HepG2 (cell line): ENCODE measurements at regions not wholly inside any gene's neighbourhood (a gene's known extent, or its start where the extent isn't known, plus 50 kb on each side); places are given as distances from the start of the nearest gene placed in this dataset.

Experiments
- ATAC-seq: fragments of 200-7000 bp; cut with Tn5 transposase; 3 replicates; pipeline ENCODE4 v1.9.1; 2020; ENCODE audit warnings: mild to moderate bottlenecking, moderate library complexity
- BruUV-seq: library from RNA; stranded (reverse); fragments of 400-500 nt; replicated peaks from 2 replicates; lab custom pipeline; 2021; lab: Mats Ljungman, UMichigan
- CTCF ChIA-PET: fragments of 300-600 bp; formaldehyde crosslinking; extraction: SDS; loops from one replicate; lab custom pipeline; 2021; ENCODE audit warnings: low total read pairs, inconsistent platforms, low intra/inter-chr PET ratio; lab: Yijun Ruan, JAX
- POLR2A ChIA-PET: fragments of 350-600 bp; sonication (Branson Sonifier 250); formaldehyde crosslinking; loops from one replicate; lab custom pipeline; 2020; ENCODE audit warnings: antibody characterized with exemption, inconsistent platforms; lab: Yijun Ruan, JAX
- DNase-seq: peaks from one replicate; pipeline ENCODE4 v3.0.0-alpha.2; 2015; ENCODE audit warnings: low spot score
- FAIRE-seq: peaks from 3 replicates; lab custom pipeline; 2011; peaks lifted over from hg19 to GRCh38; lab: Jason Lieb, UNC
- H2AFZ ChIP-seq: one replicate; pipeline ENCODE4 v1.6.1; 2011; ENCODE audit warnings: low read length, inconsistent platforms
- H3K27ac ChIP-seq: fragments of 300-600 bp; 3 replicates; pipeline ENCODE4 v1.8.0; 2011; ENCODE audit warnings: mixed run types, mild to moderate bottlenecking, mixed read lengths, low read length, inconsistent platforms; ENCODE audit not compliant: insufficient read depth; ENCODE audit errors: extremely low read length
- H3K27me3 ChIP-seq, 2 experiments: fragments of 200-600 bp in 1 of 2; 2 replicates in 1 of 2; 3 replicates in 1 of 2; pipeline versions ENCODE4 v1.6.0 to v1.8.0; 2011; ENCODE audit warnings: low read length in 2 of 2, mild to moderate bottlenecking in 2 of 2, moderate library complexity in 2 of 2, inconsistent platforms in 1 of 2; ENCODE audit not compliant: insufficient read depth in 2 of 2, control insufficient read depth in 1 of 2
- H3K36me3 ChIP-seq, 2 experiments: fragments of 200-600 bp in 1 of 2; replicated peaks in 1 of 2; 2 replicates in 1 of 2; 3 replicates in 1 of 2; pipeline versions ENCODE4 v1.5.1 to v1.8.0; 2011; ENCODE audit warnings: low read length in 2 of 2, inconsistent platforms in 1 of 2; ENCODE audit not compliant: insufficient read depth in 2 of 2, control insufficient read depth in 1 of 2
- H3K4me1 ChIP-seq: 2 replicates; pipeline ENCODE4 v1.5.1; 2012; ENCODE audit warnings: low read length, inconsistent platforms; ENCODE audit not compliant: insufficient read depth
- H3K4me2 ChIP-seq: 2 replicates; pipeline ENCODE4 v1.6.0; 2011; ENCODE audit warnings: low read depth, low read length, inconsistent platforms
- H3K4me3 ChIP-seq, 3 experiments: fragments of 200-600 bp in 1 of 3; sonication (generic), shearing (Covaris generic) in 1 of 3; replicated peaks in 1 of 3; 2 replicates each; pipeline ENCODE4 v1.5.1; 2011 to 2016; ENCODE audit warnings: low read length in 3 of 3, inconsistent platforms in 2 of 3, low read depth in 2 of 3, mild to moderate bottlenecking in 2 of 3, control low read depth in 1 of 3, mixed read lengths in 1 of 3; ENCODE audit not compliant: insufficient read depth in 1 of 3
- H3K79me2 ChIP-seq: one replicate; pipeline ENCODE4 v1.6.1; 2011; ENCODE audit warnings: low read length, inconsistent platforms; ENCODE audit not compliant: insufficient read depth
- H3K9ac ChIP-seq: 2 replicates; pipeline ENCODE4 v1.6.0; 2011; ENCODE audit warnings: mild to moderate bottlenecking, low read depth, low read length, inconsistent platforms; ENCODE audit not compliant: insufficient read depth
- H3K9me3 ChIP-seq: 2 replicates; pipeline ENCODE4 v1.5.1; 2012; ENCODE audit warnings: mild to moderate bottlenecking, low read length
- H4K20me1 ChIP-seq: 2 replicates; pipeline ENCODE4 v1.6.0; 2011; ENCODE audit warnings: inconsistent platforms, mild to moderate bottlenecking, low read length, moderate library complexity; ENCODE audit not compliant: insufficient read depth
- GABPB1 ChIP-seq: IDR thresholded peaks from 2 replicates; pipeline ENCODE4 v1.6.1; 2016; ENCODE audit warnings: mild to moderate bottlenecking, missing genetic modification reagents, moderate library complexity, missing compliant biosample characterization
- MEIS2 ChIP-seq: sonication (generic); formaldehyde crosslinking; IDR thresholded peaks from 2 replicates; pipeline ENCODE4 v1.9.0; 2021; ENCODE audit warnings: mild to moderate bottlenecking, missing genetic modification reagents
- NFKBIZ ChIP-seq: IDR thresholded peaks from 2 replicates; pipeline ENCODE4 v1.6.1; 2018; ENCODE audit warnings: missing genetic modification reagents, missing compliant biosample characterization
- NR2F6 ChIP-seq, 2 experiments: IDR thresholded peaks; 2 replicates each; pipeline ENCODE4 v1.6.1; 2016; ENCODE audit warnings: antibody characterized with exemption in 1 of 2, mild to moderate bottlenecking in 1 of 2
- PHB2 ChIP-seq: fragments of 450-650 bp; IDR thresholded peaks from 2 replicates; pipeline ENCODE4 v1.6.1; 2018; ENCODE audit not compliant: partially characterized antibody
- RBM39 ChIP-seq: fragments of 200-400 bp; formaldehyde crosslinking; IDR thresholded peaks from one replicate; pipeline ENCODE4 v1.6.1; 2018; ENCODE audit warnings: antibody characterized with exemption, mild to moderate bottlenecking, low read depth, low read length; ENCODE audit not compliant: poor library complexity, severe bottlenecking
- RFXAP ChIP-seq: sonication (generic); formaldehyde crosslinking; IDR thresholded peaks from 2 replicates; pipeline ENCODE4 v1.4.0; 2020; ENCODE audit warnings: missing genetic modification reagents, borderline replicate concordance
- THYN1 ChIP-seq: sonication (generic); formaldehyde crosslinking; IDR thresholded peaks from 2 replicates; pipeline ENCODE4 v1.8.1; 2023; ENCODE audit warnings: low read depth, mild to moderate bottlenecking, moderate library complexity, missing genetic modification reagents, borderline replicate concordance
- ZKSCAN1 ChIP-seq: fragments of 150-350 bp; IDR thresholded peaks from 2 replicates; pipeline ENCODE4 v1.6.1; 2014; ENCODE audit warnings: low read length
- ZNF335 ChIP-seq: sonication (generic); formaldehyde crosslinking; IDR thresholded peaks from 2 replicates; pipeline ENCODE4 v1.4.0; 2020; ENCODE audit warnings: missing genetic modification reagents
- WGBS: methylation state at CpG from one replicate; pipeline ENCODE4 v1.1.6; 2017; ENCODE audit warnings: low lambda C conversion rate; 5-methylcytosine and 5-hydroxymethylcytosine counted together
- in situ Hi-C: cut with HindIII; loops from 2 replicates; pipeline ENCODE4 v1.10.0; 2017; ENCODE audit warnings: low pct_unique_long_range_greater_than_20kb; ENCODE audit not compliant: extremely low pct_ligation_motif_present
- intact Hi-C: fragments of 100-400 bp; cut with micrococcal nuclease; formaldehyde crosslinking; loops from one replicate; pipeline ENCODE4 v1.10.0; 2022; ENCODE audit not compliant: unreplicated experiment
- TF ChIP-seq, protein P1 (sequence below): fragments of 450-650 bp; IDR thresholded peaks from 2 replicates; pipeline ENCODE4 v1.6.1; 2017
- TF ChIP-seq, protein P2 (sequence below): sonication (generic); formaldehyde crosslinking; IDR thresholded peaks from 2 replicates; pipeline ENCODE4 v1.8.1; 2023; ENCODE audit warnings: missing genetic modification reagents, mild to moderate bottlenecking, borderline replicate concordance
- TF ChIP-seq, protein P3 (sequence below): sonication (generic); formaldehyde crosslinking; IDR thresholded peaks from 2 replicates; pipeline ENCODE4 v1.8.1; 2023; ENCODE audit warnings: mild to moderate bottlenecking, inconsistent platforms, moderate library complexity, missing genetic modification reagents, borderline replicate concordance
- TF ChIP-seq, protein P4 (sequence below): sonication (generic); formaldehyde crosslinking; IDR thresholded peaks from 2 replicates; pipeline ENCODE4 v1.5.1; 2020; ENCODE audit warnings: mild to moderate bottlenecking, missing genetic modification reagents, moderate library complexity
- TF ChIP-seq, protein P5 (sequence below): conservative IDR thresholded peaks from 2 replicates; pipeline ENCODE4 v1.6.1; 2018; ENCODE audit warnings: missing genetic modification reagents
- TF ChIP-seq, protein P6 (sequence below): sonication (generic); formaldehyde crosslinking; IDR thresholded peaks from 2 replicates; pipeline ENCODE4 v1.5.0; 2020; ENCODE audit warnings: missing genetic modification reagents

DNA sequence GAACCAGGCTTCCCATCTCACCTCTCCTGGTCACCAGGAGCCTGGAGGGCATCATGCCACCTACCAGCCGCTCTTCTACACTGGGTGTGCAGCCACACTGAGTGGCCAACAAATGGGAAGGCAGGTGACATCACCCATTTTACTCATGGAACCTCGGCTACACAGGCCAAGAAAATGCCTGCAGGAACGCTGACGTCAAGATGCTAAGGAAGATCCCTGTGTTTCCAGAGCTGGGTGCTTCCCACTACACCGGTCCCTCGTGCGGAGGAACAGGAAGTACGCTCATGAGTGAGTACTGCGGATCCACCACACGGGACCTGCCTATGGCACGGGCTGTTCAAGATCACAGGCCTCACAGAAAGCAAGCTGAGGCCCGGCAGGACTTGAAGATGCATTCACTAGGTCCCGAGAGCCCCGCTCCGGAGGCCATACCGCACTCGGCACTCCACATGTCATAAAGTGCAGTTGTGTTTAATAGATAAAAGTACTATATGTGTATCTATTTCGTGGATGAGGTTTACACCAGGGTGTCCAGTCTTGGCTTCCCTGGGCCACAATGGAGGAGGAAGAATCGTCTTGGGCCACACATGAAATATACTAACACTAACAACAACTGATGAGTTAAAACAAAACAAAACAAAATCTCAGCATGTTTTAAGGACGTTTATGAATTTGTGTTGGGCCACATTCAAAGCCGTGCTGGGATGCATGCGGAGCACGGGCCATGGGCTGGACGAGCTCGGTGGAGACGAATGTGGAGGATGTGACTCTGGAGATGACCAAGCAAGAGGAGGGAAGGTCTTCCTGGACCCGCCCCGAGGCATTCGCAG, 257.9 kb downstream of the THBS2 start:
- ATAC-seq (no peak), FAIRE-seq (no peak), DNase-seq (no peak)
- no peaks in the 10 kb centered on the region for H4K20me1 ChIP-seq
- ChIA-PET POLR2A (no interaction called here), CTCF (no interaction called here)
- no peak overlapping the region for H3K4me2 ChIP-seq
- peaks cover 0 to 35% of the 10 kb centered on the region in 2 experiments; a peak in 3 of 5 replicates for H3K27me3 ChIP-seq
- H3K27ac ChIP-seq = no peak overlapping the region
- WGBS = 39% methylated on average over 26 of the region's 29 CpGs
- in situ Hi-C loops = no loop called here
- H3K36me3 ChIP-seq = no peaks in the 10 kb centered on the region
- H3K9me3 ChIP-seq = no peaks in the 10 kb centered on the region
- H3K4me3 ChIP-seq = no peak overlapping the region
- no TSS peak for BruUV-seq
- no peaks in the 10 kb centered on the region for H3K79me2 ChIP-seq
- H2AFZ ChIP-seq = no peak overlapping the region
- intact Hi-C loops = no loop called here
- H3K4me1 ChIP-seq = no peaks in the 10 kb centered on the region
- H3K9ac ChIP-seq = no peak overlapping the region
- no peak for TF ChIP-seq NFKBIZ (CRISPR knock-in tag)
- TF ChIP-seq ZNF335 (CRISPR knock-in tag) = no peak
- TF ChIP-seq, protein P1, sequence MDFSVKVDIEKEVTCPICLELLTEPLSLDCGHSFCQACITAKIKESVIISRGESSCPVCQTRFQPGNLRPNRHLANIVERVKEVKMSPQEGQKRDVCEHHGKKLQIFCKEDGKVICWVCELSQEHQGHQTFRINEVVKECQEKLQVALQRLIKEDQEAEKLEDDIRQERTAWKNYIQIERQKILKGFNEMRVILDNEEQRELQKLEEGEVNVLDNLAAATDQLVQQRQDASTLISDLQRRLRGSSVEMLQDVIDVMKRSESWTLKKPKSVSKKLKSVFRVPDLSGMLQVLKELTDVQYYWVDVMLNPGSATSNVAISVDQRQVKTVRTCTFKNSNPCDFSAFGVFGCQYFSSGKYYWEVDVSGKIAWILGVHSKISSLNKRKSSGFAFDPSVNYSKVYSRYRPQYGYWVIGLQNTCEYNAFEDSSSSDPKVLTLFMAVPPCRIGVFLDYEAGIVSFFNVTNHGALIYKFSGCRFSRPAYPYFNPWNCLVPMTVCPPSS = no peak
- TF ChIP-seq THYN1 (CRISPR knock-in tag) = no peak
- TF ChIP-seq, protein P2, sequence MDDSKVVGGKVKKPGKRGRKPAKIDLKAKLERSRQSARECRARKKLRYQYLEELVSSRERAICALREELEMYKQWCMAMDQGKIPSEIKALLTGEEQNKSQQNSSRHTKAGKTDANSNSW (CRISPR knock-in tag) = no peak
- TF ChIP-seq PHB2 = no peak
- TF ChIP-seq, protein P3, sequence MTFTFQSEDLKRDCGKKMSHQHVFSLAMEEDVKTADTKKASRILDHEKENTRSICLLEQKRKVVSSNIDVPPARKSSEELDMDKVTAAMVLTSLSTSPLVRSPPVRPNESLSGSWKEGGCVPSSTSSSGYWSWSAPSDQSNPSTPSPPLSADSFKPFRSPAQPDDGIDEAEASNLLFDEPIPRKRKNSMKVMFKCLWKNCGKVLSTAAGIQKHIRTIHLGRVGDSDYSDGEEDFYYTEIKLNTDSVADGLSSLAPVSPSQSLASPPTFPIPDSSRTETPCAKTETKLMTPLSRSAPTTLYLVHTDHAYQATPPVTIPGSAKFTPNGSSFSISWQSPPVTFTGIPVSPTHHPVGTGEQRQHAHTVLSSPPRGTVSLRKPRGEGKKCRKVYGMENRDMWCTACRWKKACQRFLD (CRISPR knock-in tag) = no peak
- TF ChIP-seq MEIS2 (CRISPR knock-in tag) = no peak
- TF ChIP-seq RBM39 = no peak
- TF ChIP-seq GABPB1 (CRISPR knock-in tag) = no peak
- TF ChIP-seq, protein P4, sequence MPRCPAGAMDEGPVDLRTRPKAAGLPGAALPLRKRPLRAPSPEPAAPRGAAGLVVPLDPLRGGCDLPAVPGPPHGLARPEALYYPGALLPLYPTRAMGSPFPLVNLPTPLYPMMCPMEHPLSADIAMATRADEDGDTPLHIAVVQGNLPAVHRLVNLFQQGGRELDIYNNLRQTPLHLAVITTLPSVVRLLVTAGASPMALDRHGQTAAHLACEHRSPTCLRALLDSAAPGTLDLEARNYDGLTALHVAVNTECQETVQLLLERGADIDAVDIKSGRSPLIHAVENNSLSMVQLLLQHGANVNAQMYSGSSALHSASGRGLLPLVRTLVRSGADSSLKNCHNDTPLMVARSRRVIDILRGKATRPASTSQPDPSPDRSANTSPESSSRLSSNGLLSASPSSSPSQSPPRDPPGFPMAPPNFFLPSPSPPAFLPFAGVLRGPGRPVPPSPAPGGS (CRISPR knock-in tag) = no peak
- TF ChIP-seq RFXAP (CRISPR knock-in tag) = no peak
- TF ChIP-seq ZKSCAN1 = no peak
- TF ChIP-seq, protein P5, sequence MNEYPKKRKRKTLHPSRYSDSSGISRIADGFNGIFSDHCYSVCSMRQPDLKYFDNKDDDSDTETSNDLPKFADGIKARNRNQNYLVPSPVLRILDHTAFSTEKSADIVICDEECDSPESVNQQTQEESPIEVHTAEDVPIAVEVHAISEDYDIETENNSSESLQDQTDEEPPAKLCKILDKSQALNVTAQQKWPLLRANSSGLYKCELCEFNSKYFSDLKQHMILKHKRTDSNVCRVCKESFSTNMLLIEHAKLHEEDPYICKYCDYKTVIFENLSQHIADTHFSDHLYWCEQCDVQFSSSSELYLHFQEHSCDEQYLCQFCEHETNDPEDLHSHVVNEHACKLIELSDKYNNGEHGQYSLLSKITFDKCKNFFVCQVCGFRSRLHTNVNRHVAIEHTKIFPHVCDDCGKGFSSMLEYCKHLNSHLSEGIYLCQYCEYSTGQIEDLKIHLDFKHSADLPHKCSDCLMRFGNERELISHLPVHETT (CRISPR knock-in tag) = no peak
- TF ChIP-seq NR2F6 (IDR thresholded peaks at IDR 0.05) = no peak
- no peak for TF ChIP-seq NR2F6 (CRISPR knock-in tag; IDR thresholded peaks at IDR 0.05)
- TF ChIP-seq, protein P6, sequence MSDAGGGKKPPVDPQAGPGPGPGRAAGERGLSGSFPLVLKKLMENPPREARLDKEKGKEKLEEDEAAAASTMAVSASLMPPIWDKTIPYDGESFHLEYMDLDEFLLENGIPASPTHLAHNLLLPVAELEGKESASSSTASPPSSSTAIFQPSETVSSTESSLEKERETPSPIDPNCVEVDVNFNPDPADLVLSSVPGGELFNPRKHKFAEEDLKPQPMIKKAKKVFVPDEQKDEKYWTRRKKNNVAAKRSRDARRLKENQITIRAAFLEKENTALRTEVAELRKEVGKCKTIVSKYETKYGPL (CRISPR knock-in tag) = no peak
